ENCODE measurements at regions not wholly inside any gene's neighbourhood (a gene's known extent, or its start where the extent isn't known, plus 50 kb on each side); places are given as distances from the start of the nearest gene placed in this dataset.

DNA sequence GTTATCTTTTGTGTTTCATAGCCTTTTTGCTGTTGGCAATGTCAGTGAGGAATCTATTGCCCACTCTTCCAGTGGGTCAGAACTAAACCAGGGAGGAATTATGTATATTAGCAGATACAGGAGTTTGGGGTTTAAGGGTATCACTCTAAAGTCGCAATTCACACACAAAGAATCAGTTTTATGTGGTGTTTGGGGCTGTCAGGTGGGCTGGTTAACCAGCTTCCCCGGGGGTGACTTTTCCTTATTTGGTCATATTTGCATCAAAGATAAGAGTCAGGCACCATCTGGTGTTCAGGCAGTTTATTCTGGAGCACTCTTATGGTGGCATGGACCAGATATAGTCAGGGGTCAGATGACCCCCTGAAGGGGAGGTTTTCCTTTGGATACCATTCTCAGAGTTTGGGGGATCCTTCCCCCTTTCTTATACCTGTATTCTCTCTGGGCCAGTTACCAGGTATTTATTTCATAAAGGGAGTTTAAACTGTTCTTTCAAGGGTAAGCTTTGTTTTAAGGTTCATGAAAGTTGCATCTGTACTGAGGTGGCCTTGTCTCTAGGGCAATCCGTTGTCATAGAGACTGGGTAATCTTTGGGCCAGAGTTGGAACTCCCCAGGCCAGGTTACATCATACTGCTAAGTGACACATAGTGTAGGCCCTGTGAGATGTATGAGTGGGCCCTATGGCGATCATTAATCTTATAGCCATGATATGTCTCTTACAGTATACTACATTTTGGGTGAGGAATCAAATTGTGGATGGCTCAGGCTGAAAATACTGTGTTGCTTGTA, 148.2 kb downstream of the RWDD3 start:
- Histone ChIP-seq H3K36me3 (replicated peaks) (no peaks in the 10 kb centered on the region), H3K27me3 (ENCODE audit: low read depth) (peaks cover 2% of the 10 kb centered on the region; the same call in 1 of the 2 replicates), H3K4me1 (peaks cover 11% of the 10 kb centered on the region), H3K4me3 (no peak overlapping the region), H3K9me3 (no peaks in the 10 kb centered on the region)
- DNase-seq (ENCODE audit: low spot score in 2 of 2): no peak
- in situ Hi-C loops (cut with MboI; ENCODE audit: low sequenced_read_pairs): no loop called here

DNA sequence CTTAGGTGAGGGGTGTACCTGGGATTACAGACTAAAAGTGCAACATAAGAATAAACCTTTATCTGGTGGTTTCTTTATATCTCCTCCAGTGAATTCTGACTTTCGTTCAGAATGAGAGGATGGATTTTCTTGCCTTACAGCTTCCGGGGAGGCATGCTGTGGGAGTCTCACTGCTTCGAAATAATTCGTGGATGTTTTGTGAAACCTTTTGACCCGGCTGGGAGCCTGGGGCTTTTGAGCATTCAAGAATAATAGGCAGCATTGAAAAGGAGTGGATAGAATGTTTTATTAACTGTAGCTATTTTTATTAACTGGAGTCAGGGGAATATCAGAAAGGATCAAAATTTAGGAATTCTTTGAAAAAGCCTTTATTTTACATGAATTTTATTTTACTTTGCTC, 149.1 kb downstream of the RWDD3 start:
- Histone ChIP-seq H3K27me3 (ENCODE audit: low read depth) (peaks cover 7% of the 10 kb centered on the region; the same call in 1 of the 2 replicates), H3K9me3 (no peaks in the 10 kb centered on the region), H3K4me1 (peaks cover 11% of the 10 kb centered on the region), H3K36me3 (replicated peaks) (no peaks in the 10 kb centered on the region), H3K4me3 (no peak overlapping the region)
- in situ Hi-C loops (cut with MboI; ENCODE audit: low sequenced_read_pairs): no loop called here
- no peak for DNase-seq (ENCODE audit: low spot score in 2 of 2)

DNA sequence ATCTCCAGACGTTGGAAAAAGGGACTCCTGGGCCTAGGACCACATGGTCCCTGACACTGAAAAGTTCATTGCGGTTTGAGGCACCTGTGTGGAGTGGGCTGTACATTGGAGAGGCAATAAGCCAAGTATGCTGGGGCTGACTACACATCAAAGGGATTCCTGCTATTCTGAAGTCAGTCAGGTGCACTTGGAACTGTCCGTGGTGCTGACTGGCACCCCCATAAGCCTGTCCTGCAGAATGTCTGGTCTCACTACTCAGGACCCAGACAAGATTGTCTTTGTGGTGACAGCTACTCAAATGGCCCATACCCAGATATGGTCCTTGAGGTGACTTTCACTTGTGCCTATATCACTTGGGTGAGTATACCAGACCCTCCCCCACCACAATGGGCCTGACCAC, 150.6 kb downstream of the RWDD3 start:
- H3K4me3 ChIP-seq: no peak overlapping the region
- in situ Hi-C loops (cut with MboI; ENCODE audit: low sequenced_read_pairs): no loop called here
- DNase-seq (ENCODE audit: low spot score in 2 of 2): peak; percentile 15 to 73
- H3K36me3 ChIP-seq (replicated peaks): no peaks in the 10 kb centered on the region
- peaks cover 8% of the 10 kb centered on the region; the same call in 1 of the 2 replicates for H3K27me3 ChIP-seq (ENCODE audit: low read depth)
- H3K9me3 ChIP-seq: no peaks in the 10 kb centered on the region
- peaks cover 2% of the 10 kb centered on the region for H3K4me1 ChIP-seq

DNA sequence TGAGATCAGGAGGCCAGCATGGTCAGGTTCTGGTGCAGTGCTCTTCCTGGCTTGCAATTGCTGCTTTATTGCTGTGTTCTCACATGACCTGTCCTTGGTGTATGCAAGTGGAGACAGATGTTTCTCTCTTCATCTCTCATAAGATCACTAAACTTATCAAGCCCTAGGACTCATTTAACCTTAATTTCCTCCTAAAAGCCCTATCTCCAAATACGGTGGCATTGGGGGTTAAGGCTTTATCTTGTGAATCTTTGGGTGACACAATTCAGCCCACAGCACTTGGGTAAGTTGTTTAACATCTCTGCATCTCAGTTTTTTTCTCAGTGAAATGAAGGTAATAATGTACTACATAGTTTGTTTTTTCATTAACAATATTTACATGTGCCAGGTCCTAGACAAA, 152.4 kb downstream of the RWDD3 start:
- no peak for DNase-seq (ENCODE audit: low spot score in 2 of 2)
- no peaks in the 10 kb centered on the region for H3K4me1 ChIP-seq
- H3K27me3 ChIP-seq (ENCODE audit: low read depth): peaks cover 11% of the 10 kb centered on the region; the same call in 1 of the 2 replicates
- H3K36me3 ChIP-seq (replicated peaks): no peaks in the 10 kb centered on the region
- H3K4me3 ChIP-seq: no peak overlapping the region
- H3K9me3 ChIP-seq: no peaks in the 10 kb centered on the region
- in situ Hi-C loops (cut with MboI; ENCODE audit: low sequenced_read_pairs): no loop called here

DNA sequence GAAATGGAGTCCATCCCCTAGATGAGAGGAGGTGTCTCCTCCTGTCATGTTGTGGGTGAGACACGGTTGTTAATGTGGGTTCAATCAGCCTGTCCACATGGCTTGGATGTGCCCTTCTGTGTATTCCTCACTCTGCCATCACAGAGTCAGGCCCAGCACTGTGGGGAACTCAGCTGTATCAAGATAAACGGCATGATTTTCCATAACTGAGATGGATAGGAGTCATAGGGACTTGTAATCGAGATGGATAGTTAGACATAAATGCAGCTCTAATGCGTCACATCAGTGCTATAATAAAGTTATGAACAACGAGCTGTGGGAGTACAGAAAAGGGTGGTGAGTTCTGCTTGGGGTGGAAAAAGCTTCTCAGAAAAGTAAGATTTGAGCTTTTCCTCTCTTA, 152.9 kb downstream of the RWDD3 start:
- H3K4me3 ChIP-seq: no peak overlapping the region
- no peaks in the 10 kb centered on the region for H3K4me1 ChIP-seq
- H3K9me3 ChIP-seq: no peaks in the 10 kb centered on the region
- in situ Hi-C loops (cut with MboI; ENCODE audit: low sequenced_read_pairs): no loop called here
- DNase-seq (ENCODE audit: low spot score in 2 of 2): no peak
- H3K36me3 ChIP-seq (replicated peaks): no peaks in the 10 kb centered on the region
- 0 out of 2 replicates have a peak, but pooled peaks cover 11% of the 10 kb centered on the region for H3K27me3 ChIP-seq (ENCODE audit: low read depth)

DNA sequence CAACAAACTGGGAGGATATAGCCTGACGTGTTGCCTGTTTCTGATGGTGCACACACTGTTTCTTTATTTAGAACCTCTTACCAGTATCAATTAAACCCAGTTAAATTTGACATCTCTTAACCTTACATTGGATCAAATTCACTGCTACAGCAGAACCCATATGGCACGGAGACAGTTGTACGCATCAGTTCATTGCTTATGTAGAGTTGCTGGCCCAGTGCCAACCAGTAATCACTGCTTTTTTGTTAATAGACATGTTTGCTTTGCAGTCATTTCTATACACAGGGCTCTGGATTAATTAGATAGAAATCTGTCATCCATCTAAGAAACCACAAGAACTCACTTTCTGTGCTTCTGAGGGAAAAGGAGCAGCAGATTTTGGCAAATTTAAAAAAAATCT, 154.0 kb downstream of the RWDD3 start:
- DNase-seq (ENCODE audit: low spot score in 2 of 2): no peak
- 0 out of 2 replicates have a peak, but pooled peaks cover 11% of the 10 kb centered on the region for H3K27me3 ChIP-seq (ENCODE audit: low read depth)
- H3K9me3 ChIP-seq: no peaks in the 10 kb centered on the region
- H3K4me3 ChIP-seq: no peak overlapping the region
- no peaks in the 10 kb centered on the region for H3K4me1 ChIP-seq
- in situ Hi-C loops (cut with MboI; ENCODE audit: low sequenced_read_pairs): no loop called here
- no peaks in the 10 kb centered on the region for H3K36me3 ChIP-seq (replicated peaks)

DNA sequence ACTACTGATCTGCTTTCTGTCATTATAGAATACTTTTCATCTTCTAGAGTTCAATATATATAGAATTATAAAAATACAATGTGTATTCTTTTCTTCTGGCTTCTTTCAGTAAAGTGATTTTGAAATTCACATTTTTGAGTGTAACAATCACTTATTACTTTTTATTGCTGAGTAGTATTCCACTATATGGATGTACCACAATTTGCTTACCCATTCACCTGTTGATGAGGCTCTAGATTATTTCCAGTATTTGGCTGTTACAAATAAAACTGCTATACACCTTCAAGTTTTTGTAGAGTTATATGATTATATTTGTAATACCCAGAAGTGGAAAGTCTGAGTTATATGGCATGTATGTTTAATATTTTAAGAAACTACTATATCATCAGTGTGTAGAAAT, 159.4 kb downstream of the RWDD3 start:
- no peak for DNase-seq (ENCODE audit: low spot score in 2 of 2)
- in situ Hi-C loops (cut with MboI; ENCODE audit: low sequenced_read_pairs): no loop called here
- no peaks in the 10 kb centered on the region for H3K4me1 ChIP-seq
- no peak overlapping the region for H3K4me3 ChIP-seq
- no peaks in the 10 kb centered on the region for H3K9me3 ChIP-seq
- no peaks in the 10 kb centered on the region for H3K36me3 ChIP-seq (replicated peaks)
- 0 out of 2 replicates have a peak, but pooled peaks cover 4% of the 10 kb centered on the region for H3K27me3 ChIP-seq (ENCODE audit: low read depth)

DNA sequence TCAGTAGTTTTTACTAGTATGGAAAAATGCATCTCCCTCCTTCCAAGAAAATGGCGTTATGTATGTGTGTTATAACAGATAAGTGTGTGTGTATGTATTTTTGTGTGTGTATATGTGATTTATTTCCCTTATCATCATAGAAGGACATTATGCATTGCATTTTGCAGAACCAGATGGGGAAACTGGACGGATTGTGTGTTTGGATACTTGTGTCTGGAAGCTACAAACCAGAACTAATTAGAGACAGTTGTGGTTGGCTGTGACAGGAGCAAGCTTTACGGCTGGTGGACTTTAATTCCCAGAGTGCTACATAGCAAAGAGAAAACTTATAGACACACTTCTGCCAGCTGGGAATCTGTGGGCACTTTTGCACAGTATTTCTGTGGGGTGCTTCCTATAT, 162.5 kb downstream of the RWDD3 start:
- Histone ChIP-seq H3K9me3 (no peaks in the 10 kb centered on the region), H3K36me3 (replicated peaks) (no peaks in the 10 kb centered on the region), H3K27me3 (ENCODE audit: low read depth) (no peaks in the 10 kb centered on the region), H3K4me3 (no peak overlapping the region), H3K4me1 (no peaks in the 10 kb centered on the region)
- in situ Hi-C loops (cut with MboI; ENCODE audit: low sequenced_read_pairs): no loop called here
- DNase-seq (ENCODE audit: low spot score in 2 of 2): no peak

DNA sequence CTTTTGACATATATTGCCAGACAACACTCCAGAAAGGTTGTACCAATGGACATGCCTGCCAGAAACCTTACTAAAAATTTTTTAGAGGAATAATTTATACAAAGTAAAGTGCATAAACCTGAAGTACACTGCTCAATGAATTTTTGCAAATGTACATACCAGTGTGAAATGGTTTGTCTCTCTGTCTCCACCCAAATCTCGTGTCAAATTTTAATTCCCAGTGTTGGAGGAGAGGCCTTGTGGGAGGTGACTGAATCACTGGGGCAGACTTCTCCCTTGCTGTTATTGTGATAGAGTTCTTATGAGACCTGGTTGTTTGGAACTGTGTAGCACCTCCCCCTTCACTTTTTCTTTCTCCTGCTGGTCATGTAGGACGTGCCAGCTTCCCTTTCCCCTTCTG, 168.8 kb downstream of the RWDD3 start:
- Histone ChIP-seq H3K4me3 (no peak overlapping the region), H3K27me3 (ENCODE audit: low read depth) (no peaks in the 10 kb centered on the region), H3K36me3 (replicated peaks) (no peaks in the 10 kb centered on the region), H3K4me1 (peaks cover 4% of the 10 kb centered on the region), H3K9me3 (no peaks in the 10 kb centered on the region)
- DNase-seq (ENCODE audit: low spot score in 2 of 2): no peak
- in situ Hi-C loops (cut with MboI; ENCODE audit: low sequenced_read_pairs): no loop called here

DNA sequence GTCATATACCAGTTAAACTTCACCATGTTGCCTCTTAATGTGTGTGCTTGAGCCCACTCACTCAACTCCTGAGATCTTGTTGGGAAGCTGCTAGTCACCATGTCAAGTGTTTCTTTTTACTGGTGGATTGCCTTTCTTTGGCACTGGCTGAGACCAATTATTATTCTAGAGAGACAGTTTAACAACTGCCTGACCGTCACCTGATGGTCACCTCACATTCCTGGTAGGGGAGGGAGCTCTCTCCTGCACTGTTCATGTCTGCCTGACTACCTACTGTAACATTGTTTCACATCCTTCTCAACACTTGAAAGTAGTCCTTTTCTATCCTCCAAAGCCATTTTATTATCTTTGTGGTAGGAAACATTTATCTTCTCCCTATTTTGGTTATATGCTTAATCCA, 172.3 kb downstream of the RWDD3 start:
- Histone ChIP-seq H3K4me1 (peaks cover 18% of the 10 kb centered on the region), H3K27me3 (ENCODE audit: low read depth) (no peaks in the 10 kb centered on the region; the same call in 1 of the 2 replicates), H3K9me3 (no peaks in the 10 kb centered on the region), H3K4me3 (no peak overlapping the region), H3K36me3 (replicated peaks) (no peaks in the 10 kb centered on the region)
- DNase-seq (ENCODE audit: low spot score in 2 of 2): no peak
- in situ Hi-C loops (cut with MboI; ENCODE audit: low sequenced_read_pairs): no loop called here

DNA sequence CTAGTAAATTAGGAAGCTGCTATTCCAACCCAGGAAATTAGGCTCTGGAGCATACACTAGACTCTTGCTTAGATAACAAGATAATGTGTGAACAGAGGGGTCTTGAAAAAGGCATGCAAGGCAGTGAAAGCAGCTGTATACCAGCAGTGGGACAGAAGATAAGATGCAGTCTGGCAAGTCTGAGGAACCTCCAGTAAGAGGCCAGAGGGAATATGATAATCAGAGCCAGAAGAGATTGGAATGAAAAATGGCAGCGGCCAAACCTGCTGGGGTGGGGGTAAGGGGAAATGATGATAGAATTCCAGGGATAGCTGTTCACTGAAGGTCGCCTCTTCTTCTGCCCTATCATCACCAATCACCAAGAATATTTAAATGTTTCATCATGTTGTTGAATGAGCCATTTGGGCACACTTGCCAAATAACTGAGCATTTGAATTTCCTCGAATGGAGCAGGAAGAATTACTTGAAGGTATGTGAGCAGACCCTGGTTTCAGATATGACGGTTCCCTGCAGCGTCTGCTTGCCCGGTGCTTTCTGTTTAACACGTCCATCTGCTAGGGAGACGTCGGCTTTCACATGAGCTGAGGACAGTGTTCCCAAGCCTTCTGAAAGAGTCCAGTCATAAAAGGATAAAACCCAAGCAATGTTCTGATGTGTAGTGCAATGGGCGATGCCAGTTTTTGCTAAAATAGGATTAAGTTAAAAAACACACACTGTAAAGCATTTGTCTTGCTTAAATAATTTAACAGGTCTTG, 173.3 kb downstream of the RWDD3 start:
- DNase-seq (ENCODE audit: low spot score in 2 of 2): peak; percentile 8 to 10
- Histone ChIP-seq H3K36me3 (replicated peaks) (no peaks in the 10 kb centered on the region), H3K4me1 (peaks cover 18% of the 10 kb centered on the region), H3K4me3 (no peak overlapping the region), H3K9me3 (no peaks in the 10 kb centered on the region), H3K27me3 (ENCODE audit: low read depth) (no peaks in the 10 kb centered on the region; the same call in 1 of the 2 replicates)
- in situ Hi-C loops (cut with MboI; ENCODE audit: low sequenced_read_pairs): no loop called here

DNA sequence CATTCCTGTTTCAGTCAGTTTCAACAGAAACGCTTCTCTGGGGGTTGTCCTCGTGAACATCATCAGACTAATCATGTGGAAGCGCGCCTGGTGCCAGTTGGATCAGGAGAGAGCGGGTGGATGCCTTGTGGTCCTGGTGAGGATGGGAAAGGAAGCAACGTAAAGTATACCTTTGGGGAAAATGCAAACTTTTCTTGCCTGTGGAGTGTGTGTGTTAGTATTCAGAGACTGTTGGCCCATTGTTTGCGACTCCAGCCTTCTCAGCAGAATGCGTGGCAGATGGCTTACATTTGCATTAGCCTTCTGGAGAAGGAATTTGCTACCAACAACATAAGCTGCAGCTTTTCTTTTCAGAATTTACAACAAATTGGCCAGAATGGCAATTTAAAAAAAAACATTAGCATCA, 173.9 kb downstream of the RWDD3 start:
- in situ Hi-C loops (cut with MboI; ENCODE audit: low sequenced_read_pairs): no loop called here
- Histone ChIP-seq H3K36me3 (replicated peaks) (no peaks in the 10 kb centered on the region), H3K4me1 (peaks cover 18% of the 10 kb centered on the region), H3K4me3 (no peak overlapping the region), H3K27me3 (ENCODE audit: low read depth) (no peaks in the 10 kb centered on the region; the same call in 1 of the 2 replicates), H3K9me3 (no peaks in the 10 kb centered on the region)
- peak; percentile 56 to 67 for DNase-seq (ENCODE audit: low spot score in 2 of 2)

DNA sequence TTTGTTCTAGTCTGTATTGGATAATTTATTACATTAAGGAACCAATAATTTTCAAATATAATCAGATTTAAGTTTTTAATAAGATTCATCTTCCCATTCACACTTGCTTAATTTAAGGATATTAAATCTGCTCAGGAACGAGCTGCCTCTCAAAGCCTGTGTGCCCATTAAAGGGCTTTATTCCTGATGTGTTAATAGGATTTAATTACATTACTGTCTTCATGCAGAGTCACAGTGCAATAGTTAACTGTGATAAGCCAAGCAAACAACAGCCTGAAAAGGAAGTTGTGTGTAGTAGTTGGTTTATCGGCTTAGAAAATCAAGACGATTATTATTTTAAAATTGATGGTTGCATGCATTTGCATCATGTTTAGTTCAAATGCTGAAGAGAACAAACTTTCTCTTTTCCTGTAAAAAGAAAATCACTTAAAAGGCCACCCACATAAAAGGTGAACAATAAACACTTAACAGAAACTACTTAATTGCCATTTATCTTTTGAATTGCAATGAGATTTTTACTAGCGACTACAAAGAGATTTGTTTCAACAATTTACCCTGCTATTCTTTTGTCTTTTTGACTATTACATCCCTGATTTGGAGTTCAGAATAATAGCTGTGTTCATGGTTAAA, 174.6 kb downstream of the RWDD3 start:
- DNase-seq (ENCODE audit: low spot score in 2 of 2): peak in 1 of 2 experiments; percentile 69
- Histone ChIP-seq H3K27me3 (ENCODE audit: low read depth) (no peaks in the 10 kb centered on the region; the same call in 1 of the 2 replicates), H3K36me3 (replicated peaks) (no peaks in the 10 kb centered on the region), H3K9me3 (no peaks in the 10 kb centered on the region), H3K4me1 (peaks cover 18% of the 10 kb centered on the region), H3K4me3 (no peak overlapping the region)
- in situ Hi-C loops (cut with MboI; ENCODE audit: low sequenced_read_pairs): no loop called here

DNA sequence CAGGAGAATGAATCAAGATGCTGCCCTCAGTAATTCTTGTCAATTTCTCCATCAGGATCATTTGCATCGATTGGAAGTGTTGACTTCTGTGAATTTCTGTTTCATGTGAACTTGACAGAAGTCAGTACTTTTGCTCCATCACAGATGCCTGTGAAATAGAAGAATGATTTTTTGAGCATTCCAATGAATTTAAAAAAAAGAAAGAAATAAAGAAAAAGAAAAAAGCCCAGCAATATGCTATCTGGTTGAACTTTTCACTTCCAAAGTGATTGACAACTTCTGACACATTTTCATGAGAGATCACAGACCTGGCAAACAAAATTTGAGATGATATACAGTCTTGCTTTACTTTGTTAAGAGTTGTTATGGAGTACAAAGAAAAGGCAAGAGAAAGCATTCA, 175.3 kb downstream of the RWDD3 start:
- Histone ChIP-seq H3K4me3 (no peak overlapping the region), H3K36me3 (replicated peaks) (no peaks in the 10 kb centered on the region), H3K27me3 (ENCODE audit: low read depth) (no peaks in the 10 kb centered on the region; the same call in 1 of the 2 replicates)

More for the DNA sequence above, 175.3 kb downstream of the RWDD3 start:
- DNase-seq (ENCODE audit: low spot score in 2 of 2): no peak
- H3K4me1 ChIP-seq: peaks cover 18% of the 10 kb centered on the region
- in situ Hi-C loops (cut with MboI; ENCODE audit: low sequenced_read_pairs): no loop called here
- no peaks in the 10 kb centered on the region for H3K9me3 ChIP-seq

Measured in HAP-1 (cell line).